OCI-LY1 (cell line): ENCODE measurements at regions not wholly inside any gene's neighbourhood (a gene's known extent, or its start where the extent isn't known, plus 50 kb on each side); places are given as distances from the start of the nearest gene placed in this dataset.
"Not testable (repeated sequence)": the region's sequence is repeated elsewhere in the genome, so short reads cannot be mapped to it uniquely, and the experiment has no call there.

Source experiments
- CTCF ChIP-seq: fragments of 200-600 bp; sonication (generic), shearing (Covaris generic); IDR thresholded peaks from 2 replicates; pipeline ENCODE4 v1.5.1; 2017; ENCODE audit warnings: mild to moderate bottlenecking, antibody characterized with exemption, low read length, moderate library complexity, mixed read lengths
- EZH2 ChIP-seq: fragments of 200-600 bp; sonication (generic), shearing (Covaris generic); IDR thresholded peaks from 2 replicates; pipeline ENCODE4 v1.8.0; 2017; ENCODE audit warnings: borderline replicate concordance, mixed run types, mild to moderate bottlenecking, antibody characterized with exemption, low read length, moderate library complexity, mixed read lengths

- TF ChIP-seq CTCF, EZH2: not testable (repeated sequence)
Observed at GRCh38 chr18:14940106-14940505, 192.1 kb downstream of the ANKRD30B start.
